ENCODE measurements at regions not wholly inside any gene's neighbourhood (a gene's known extent, or its start where the extent isn't known, plus 50 kb on each side); places are given as distances from the start of the nearest gene placed in this dataset.

DNA sequence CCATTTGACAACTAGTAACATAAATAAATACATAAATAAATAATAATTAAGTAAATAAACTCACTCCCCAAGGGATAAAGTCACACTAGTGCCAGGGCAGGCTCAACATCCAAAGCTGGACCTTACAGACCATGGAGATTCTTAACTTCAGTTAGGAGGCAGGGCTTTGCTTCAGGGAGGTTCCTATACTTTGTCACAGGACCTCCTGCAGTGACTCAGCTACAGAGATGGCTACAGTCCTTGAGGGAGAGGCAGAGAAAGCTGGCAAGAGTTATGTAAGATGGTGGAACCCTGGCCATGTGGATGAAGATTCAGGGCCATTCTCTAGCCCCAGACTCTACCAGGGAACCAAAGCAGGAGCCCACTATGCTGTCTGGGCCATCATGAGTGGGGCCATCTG, 74.1 kb upstream of the CADM1 start:
- no peaks in the 10 kb centered on the region for H3K9me2 ChIP-seq (replicated peaks; ENCODE audit: control insufficient read depth, low read length)

GRCh38 chr11:115577701-115578100, 73.5 kb upstream of the CADM1 start:
- no peaks in the 10 kb centered on the region for H3K9me3 ChIP-seq (ENCODE audit: control insufficient read depth, insufficient read depth, low read length)
- no peak overlapping the region for H3K4me3 ChIP-seq (ENCODE audit: low read length)
- H3K4me2 ChIP-seq (ENCODE audit: low read length) = no peak overlapping the region
- no peaks in the 10 kb centered on the region for H3F3A ChIP-seq (ENCODE audit: control insufficient read depth, insufficient read depth)
- H3K79me2 ChIP-seq (ENCODE audit: control insufficient read depth, low read length) = no peaks in the 10 kb centered on the region
- H3K4me1 ChIP-seq (ENCODE audit: control insufficient read depth, low read length) = no peaks in the 10 kb centered on the region
- H3K9me2 ChIP-seq (replicated peaks; ENCODE audit: control insufficient read depth, low read length) = no peaks in the 10 kb centered on the region
- H3K27ac ChIP-seq (ENCODE audit: low read depth, low read length) = no peak overlapping the region
- H4K20me1 ChIP-seq (ENCODE audit: control insufficient read depth, insufficient read depth, low read depth, low read length) = no peaks in the 10 kb centered on the region
- H3K27me3 ChIP-seq (ENCODE audit: control insufficient read depth, low read length) = no peaks in the 10 kb centered on the region
- TF ChIP-seq CTCF (IDR thresholded peaks at IDR 0.05; ENCODE audit: low read depth, low read length, poor library complexity, severe bottlenecking) = no peak
- no peak for TF ChIP-seq EZH2phosphoT487 (IDR thresholded peaks at IDR 0.05; ENCODE audit: borderline replicate concordance, low read length)
- H3K36me3 ChIP-seq (ENCODE audit: control insufficient read depth, low read length) = no peaks in the 10 kb centered on the region

More for the DNA sequence above, 74.1 kb upstream of the CADM1 start:
- Histone ChIP-seq H3K79me2 (ENCODE audit: control insufficient read depth, low read length) (no peaks in the 10 kb centered on the region), H3K9me3 (ENCODE audit: control insufficient read depth, insufficient read depth, low read length) (no peaks in the 10 kb centered on the region), H3K4me3 (ENCODE audit: low read length) (no peak overlapping the region), H3K27ac (ENCODE audit: low read depth, low read length) (no peak overlapping the region), H4K20me1 (ENCODE audit: control insufficient read depth, insufficient read depth, low read depth, low read length) (no peaks in the 10 kb centered on the region), H3K36me3 (ENCODE audit: control insufficient read depth, low read length) (no peaks in the 10 kb centered on the region), H3F3A (ENCODE audit: control insufficient read depth, insufficient read depth) (no peaks in the 10 kb centered on the region), H3K4me2 (ENCODE audit: low read length) (no peak overlapping the region), H3K4me1 (ENCODE audit: control insufficient read depth, low read length) (no peaks in the 10 kb centered on the region), H3K27me3 (ENCODE audit: control insufficient read depth, low read length) (no peaks in the 10 kb centered on the region)
- TF ChIP-seq CTCF (IDR thresholded peaks at IDR 0.05; ENCODE audit: low read depth, low read length, poor library complexity, severe bottlenecking) (no peak), EZH2phosphoT487 (IDR thresholded peaks at IDR 0.05; ENCODE audit: borderline replicate concordance, low read length) (no peak)

DNA sequence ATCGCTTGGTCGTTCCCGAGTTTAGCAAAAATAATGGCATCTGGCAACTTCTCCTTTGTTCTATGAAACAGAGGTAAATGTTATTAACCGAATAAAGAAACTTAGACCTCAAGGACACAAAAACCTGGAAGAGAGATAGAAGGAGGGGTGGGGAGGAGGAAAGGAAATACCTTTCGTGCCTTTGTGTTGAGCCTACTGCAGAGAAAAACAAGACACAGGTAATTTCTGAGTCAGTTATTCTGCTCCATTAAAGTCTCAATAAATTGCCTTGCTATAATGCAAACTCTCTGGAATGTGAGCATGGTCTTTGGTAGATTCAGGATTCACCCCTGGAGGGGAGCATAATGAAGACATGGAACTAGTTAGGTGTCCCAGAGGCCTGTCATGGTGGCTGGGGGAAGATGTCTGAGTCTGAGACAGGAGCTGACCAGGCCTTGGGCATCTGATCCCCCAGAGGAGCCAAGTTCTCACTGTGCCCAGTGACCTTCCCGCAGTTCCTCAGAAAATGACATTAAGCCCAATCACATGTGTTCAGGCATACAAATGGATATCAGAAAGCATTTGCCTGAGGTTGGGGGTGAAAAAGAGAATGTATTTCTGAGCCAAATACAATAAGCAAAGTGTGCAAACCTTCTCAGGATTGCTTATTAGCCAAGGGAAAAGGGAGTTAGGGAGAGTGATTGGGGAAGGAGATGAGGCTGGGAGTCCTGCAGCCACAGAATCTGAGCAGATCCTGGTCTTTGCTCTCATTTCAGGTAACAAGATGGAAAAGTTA, 72.6 kb upstream of the CADM1 start:
- Histone ChIP-seq H3K4me1 (ENCODE audit: control insufficient read depth, low read length) (no peaks in the 10 kb centered on the region), H3F3A (ENCODE audit: control insufficient read depth, insufficient read depth) (no peaks in the 10 kb centered on the region), H3K79me2 (ENCODE audit: control insufficient read depth, low read length) (no peaks in the 10 kb centered on the region), H3K4me3 (ENCODE audit: low read length) (no peak overlapping the region), H4K20me1 (ENCODE audit: control insufficient read depth, insufficient read depth, low read depth, low read length) (no peaks in the 10 kb centered on the region), H3K27me3 (ENCODE audit: control insufficient read depth, low read length) (no peaks in the 10 kb centered on the region), H3K36me3 (ENCODE audit: control insufficient read depth, low read length) (no peaks in the 10 kb centered on the region), H3K27ac (ENCODE audit: low read depth, low read length) (no peak overlapping the region), H3K9me2 (replicated peaks; ENCODE audit: control insufficient read depth, low read length) (no peaks in the 10 kb centered on the region), H3K9me3 (ENCODE audit: control insufficient read depth, insufficient read depth, low read length) (no peaks in the 10 kb centered on the region), H3K4me2 (ENCODE audit: low read length) (no peak overlapping the region)
- TF ChIP-seq CTCF (IDR thresholded peaks at IDR 0.05; ENCODE audit: low read depth, low read length, poor library complexity, severe bottlenecking) = no peak
- no peak for TF ChIP-seq EZH2phosphoT487 (IDR thresholded peaks at IDR 0.05; ENCODE audit: borderline replicate concordance, low read length)

All from DOHH2 (cell line).